Uterus (tissue), 2 donors: ENCODE measurements at regions not wholly inside any gene's neighbourhood (a gene's known extent, or its start where the extent isn't known, plus 50 kb on each side); places are given as distances from the start of the nearest gene placed in this dataset.
"Not testable (repeated sequence)": the region's sequence is repeated elsewhere in the genome, so short reads cannot be mapped to it uniquely, and the experiment has no call there.

Experiments
- CTCF ChIP-seq, 4 experiments: fragments of 200-600 bp in 2 of 4; fragments of 450-650 bp in 2 of 4; sonication (generic) in 2 of 4; IDR thresholded peaks; one replicate each; pipeline ENCODE4 v1.5.1; 2016 to 2019; ENCODE audit warnings: antibody characterized with exemption in 4 of 4, mild to moderate bottlenecking in 2 of 4, moderate library complexity in 1 of 4
- POLR2A ChIP-seq, 2 donors: fragments of 450-650 bp; IDR thresholded peaks; one replicate each; pipeline ENCODE4 v1.6.1; 2016; ENCODE audit warnings: antibody characterized with exemption in 2 of 2, mild to moderate bottlenecking in 1 of 2, moderate library complexity in 1 of 2

DNA sequence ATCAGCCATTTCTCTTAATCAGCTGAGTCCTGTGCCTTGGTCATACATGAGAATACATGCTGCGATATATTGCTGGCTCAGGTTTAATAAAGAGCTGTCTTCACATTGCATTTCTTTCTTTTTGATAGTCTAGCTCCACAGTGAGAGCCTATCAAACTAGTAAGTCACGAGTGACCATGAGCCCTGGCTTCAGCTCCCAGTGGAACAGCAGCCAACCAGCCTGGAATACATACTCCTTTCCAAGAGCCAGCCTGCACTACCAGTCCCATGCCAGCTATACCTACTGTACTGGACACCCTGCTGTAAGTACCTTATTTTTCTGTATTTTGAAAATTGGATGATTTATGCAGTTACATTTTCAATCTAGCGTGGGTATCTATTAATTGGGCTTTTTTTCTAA is 98.0 kb upstream of the RBMS3 start:
- TF ChIP-seq CTCF, POLR2A (IDR thresholded peaks at IDR 0.05): not testable (repeated sequence)
